GM23338 (cell line): ENCODE measurements at regions not wholly inside any gene's neighbourhood (a gene's known extent, or its start where the extent isn't known, plus 50 kb on each side); places are given as distances from the start of the nearest gene placed in this dataset.

Experiments used
- ATAC-seq: fragments of 200-7000 bp; cut with Tn5 transposase; 3 replicates; pipeline ENCODE4 v1.9.1; 2020
- DNase-seq: peaks from one replicate; pipeline ENCODE4 v3.0.0-alpha.2; 2015; ENCODE audit warnings: low spot score
- H2AFZ ChIP-seq: fragments of 200-600 bp; sonication (generic); 2 replicates; pipeline ENCODE4 v1.8.0; 2016; ENCODE audit warnings: antibody characterized with exemption, mild to moderate bottlenecking, moderate library complexity
- H3F3A ChIP-seq: fragments of 200-600 bp; sonication (generic); replicated peaks from 2 replicates; pipeline ENCODE4 v1.8.0; 2017; ENCODE audit warnings: antibody characterized with exemption, mixed run types, low read depth
- H3K27ac ChIP-seq: fragments of 200-600 bp; sonication (generic); 2 replicates; pipeline ENCODE4 v1.6.1; 2016; ENCODE audit warnings: low read depth
- H3K27me3 ChIP-seq: fragments of 200-600 bp; sonication (generic); 2 replicates; pipeline ENCODE4 v1.8.0; 2016; ENCODE audit warnings: mild to moderate bottlenecking, mixed run types, moderate library complexity; ENCODE audit not compliant: insufficient read depth
- H3K36me3 ChIP-seq: fragments of 200-600 bp; sonication (generic); 2 replicates; pipeline ENCODE4 v1.8.0; 2016; ENCODE audit warnings: mild to moderate bottlenecking; ENCODE audit not compliant: insufficient read depth
- H3K4me1 ChIP-seq: fragments of 200-600 bp; sonication (generic); 2 replicates; pipeline ENCODE4 v1.8.0; 2016; ENCODE audit warnings: mild to moderate bottlenecking, moderate library complexity; ENCODE audit not compliant: insufficient read depth
- H3K4me2 ChIP-seq: fragments of 200-600 bp; sonication (generic); 2 replicates; pipeline ENCODE4 v1.7.1; 2017; ENCODE audit warnings: mixed run types
- H3K4me3 ChIP-seq: fragments of 200-600 bp; sonication (generic); 2 replicates; pipeline ENCODE4 v1.6.1; 2016; ENCODE audit warnings: mixed run types
- H3K79me2 ChIP-seq: fragments of 200-600 bp; sonication (generic); replicated peaks from 2 replicates; pipeline ENCODE4 v1.8.0; 2017; ENCODE audit warnings: mild to moderate bottlenecking; ENCODE audit not compliant: insufficient read depth
- H3K9me2 ChIP-seq: fragments of 200-600 bp; sonication (generic); 2 replicates; pipeline ENCODE4 v1.8.0; 2017; ENCODE audit not compliant: insufficient read depth
- H4K20me1 ChIP-seq: fragments of 200-600 bp; sonication (generic); replicated peaks from 2 replicates; pipeline ENCODE4 v1.8.0; 2017; ENCODE audit warnings: mild to moderate bottlenecking; ENCODE audit not compliant: insufficient read depth
- H3K27ac Mint-ChIP-seq: 2 replicates; pipeline ENCODE4 v1.8.0; 2020; ENCODE audit warnings: inconsistent platforms, mild to moderate bottlenecking, moderate library complexity, mixed read lengths
- H3K27me3 Mint-ChIP-seq: 3 replicates; pipeline ENCODE4 v1.8.0; 2022; ENCODE audit warnings: low read depth, mild to moderate bottlenecking, moderate library complexity, mixed read lengths, inconsistent platforms; ENCODE audit not compliant: insufficient read depth, poor library complexity
- H3K36me3 Mint-ChIP-seq: 3 replicates; pipeline ENCODE4 v1.8.0; 2021; ENCODE audit warnings: low read depth, mild to moderate bottlenecking, inconsistent platforms, moderate library complexity, mixed read lengths
- H3K4me1 Mint-ChIP-seq: 3 replicates; pipeline ENCODE4 v1.8.0; 2020; ENCODE audit warnings: mild to moderate bottlenecking, inconsistent platforms, mixed read lengths
- H3K4me3 Mint-ChIP-seq: 3 replicates; pipeline ENCODE4 v1.8.0; 2021; ENCODE audit warnings: moderate library complexity, mild to moderate bottlenecking, inconsistent platforms, mixed read lengths
- H3K9me3 Mint-ChIP-seq: 3 replicates; pipeline ENCODE4 v1.8.0; 2020; ENCODE audit warnings: moderate library complexity, mild to moderate bottlenecking, inconsistent platforms, mixed read lengths
- CREB1 ChIP-seq: fragments of 250-450 bp; sonication (Bioruptor Pico); IDR thresholded peaks from 2 replicates; pipeline ENCODE4 v1.5.0; 2020; ENCODE audit warnings: low read depth, mild to moderate bottlenecking, moderate library complexity
- JUNB ChIP-seq: IDR thresholded peaks from one replicate; pipeline ENCODE4 v1.6.1; 2016; ENCODE audit warnings: antibody characterized with exemption; ENCODE audit not compliant: unreplicated experiment
- NANOG ChIP-seq: IDR thresholded peaks from 2 replicates; pipeline ENCODE4 v1.6.1; 2016; ENCODE audit warnings: antibody characterized with exemption, borderline replicate concordance
- POLR2AphosphoS5 ChIP-seq: IDR thresholded peaks from 2 replicates; pipeline ENCODE4 v1.6.1; 2016; ENCODE audit warnings: antibody characterized with exemption, low read depth
- STAT1 ChIP-seq: IDR thresholded peaks from one replicate; pipeline ENCODE4 v1.6.1; 2016; ENCODE audit warnings: antibody characterized with exemption; ENCODE audit not compliant: unreplicated experiment
- ZNF114 ChIP-seq: fragments of 250-450 bp; sonication (Bioruptor Pico); IDR thresholded peaks from 2 replicates; pipeline ENCODE4 v1.5.0; 2020; ENCODE audit warnings: mild to moderate bottlenecking, moderate library complexity
- ZNF331 ChIP-seq: fragments of 250-450 bp; sonication (Bioruptor Pico); IDR thresholded peaks from 2 replicates; pipeline ENCODE4 v1.5.0; 2020; ENCODE audit warnings: low read depth, mild to moderate bottlenecking, moderate library complexity
- TF ChIP-seq, protein P1 (sequence below), 2 experiments: fragments of 200-600 bp in 1 of 2; sonication (generic) in 1 of 2; conservative IDR thresholded peaks; 2 replicates each; pipeline versions ENCODE4 v1.5.1 to v1.6.1; 2016 to 2017; ENCODE audit warnings: antibody characterized with exemption in 2 of 2, low read depth in 2 of 2, mild to moderate bottlenecking in 2 of 2, moderate library complexity in 1 of 2
- TF ChIP-seq, protein P2 (sequence below): IDR thresholded peaks from one replicate; pipeline ENCODE4 v1.6.1; 2018; ENCODE audit warnings: antibody characterized with exemption; ENCODE audit not compliant: unreplicated experiment
- TF ChIP-seq, protein P3 (sequence below): IDR thresholded peaks from 2 replicates; pipeline ENCODE4 v1.6.1; 2016; ENCODE audit warnings: antibody characterized with exemption

DNA sequence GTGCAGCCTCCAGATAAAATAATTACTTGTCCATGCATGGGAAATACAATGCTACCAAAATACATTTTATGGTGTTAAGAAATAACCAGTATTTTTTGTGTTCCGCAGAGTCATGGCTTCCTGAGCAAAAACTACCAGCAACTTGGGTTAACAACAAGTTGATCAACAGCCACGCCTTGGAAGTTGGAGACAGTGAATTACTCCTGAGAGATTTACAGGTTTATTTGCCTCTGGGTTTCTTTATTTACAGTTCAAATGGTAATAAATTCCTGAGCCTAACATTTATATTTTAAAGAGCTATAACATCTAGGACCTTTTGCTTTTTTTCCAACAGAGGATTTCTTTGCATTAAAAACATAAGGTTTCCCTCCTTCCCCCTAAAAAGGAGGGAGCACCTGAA is 194.0 kb downstream of the IPO8 start (continued):
- TF ChIP-seq, protein P1, sequence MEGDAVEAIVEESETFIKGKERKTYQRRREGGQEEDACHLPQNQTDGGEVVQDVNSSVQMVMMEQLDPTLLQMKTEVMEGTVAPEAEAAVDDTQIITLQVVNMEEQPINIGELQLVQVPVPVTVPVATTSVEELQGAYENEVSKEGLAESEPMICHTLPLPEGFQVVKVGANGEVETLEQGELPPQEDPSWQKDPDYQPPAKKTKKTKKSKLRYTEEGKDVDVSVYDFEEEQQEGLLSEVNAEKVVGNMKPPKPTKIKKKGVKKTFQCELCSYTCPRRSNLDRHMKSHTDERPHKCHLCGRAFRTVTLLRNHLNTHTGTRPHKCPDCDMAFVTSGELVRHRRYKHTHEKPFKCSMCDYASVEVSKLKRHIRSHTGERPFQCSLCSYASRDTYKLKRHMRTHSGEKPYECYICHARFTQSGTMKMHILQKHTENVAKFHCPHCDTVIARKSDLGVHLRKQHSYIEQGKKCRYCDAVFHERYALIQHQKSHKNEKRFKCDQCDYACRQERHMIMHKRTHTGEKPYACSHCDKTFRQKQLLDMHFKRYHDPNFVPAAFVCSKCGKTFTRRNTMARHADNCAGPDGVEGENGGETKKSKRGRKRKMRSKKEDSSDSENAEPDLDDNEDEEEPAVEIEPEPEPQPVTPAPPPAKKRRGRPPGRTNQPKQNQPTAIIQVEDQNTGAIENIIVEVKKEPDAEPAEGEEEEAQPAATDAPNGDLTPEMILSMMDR (conservative IDR thresholded peaks at IDR 0.05; ENCODE audit: low read depth in 2 of 2): no peak
- TF ChIP-seq NANOG (no peak), ZNF331 (CRISPR knock-in tag) (no peak), POLR2AphosphoS5 (no peak), STAT1 (no peak), ZNF114 (CRISPR knock-in tag) (no peak), CREB1 (CRISPR knock-in tag) (no peak)
- TF ChIP-seq, protein P2, sequence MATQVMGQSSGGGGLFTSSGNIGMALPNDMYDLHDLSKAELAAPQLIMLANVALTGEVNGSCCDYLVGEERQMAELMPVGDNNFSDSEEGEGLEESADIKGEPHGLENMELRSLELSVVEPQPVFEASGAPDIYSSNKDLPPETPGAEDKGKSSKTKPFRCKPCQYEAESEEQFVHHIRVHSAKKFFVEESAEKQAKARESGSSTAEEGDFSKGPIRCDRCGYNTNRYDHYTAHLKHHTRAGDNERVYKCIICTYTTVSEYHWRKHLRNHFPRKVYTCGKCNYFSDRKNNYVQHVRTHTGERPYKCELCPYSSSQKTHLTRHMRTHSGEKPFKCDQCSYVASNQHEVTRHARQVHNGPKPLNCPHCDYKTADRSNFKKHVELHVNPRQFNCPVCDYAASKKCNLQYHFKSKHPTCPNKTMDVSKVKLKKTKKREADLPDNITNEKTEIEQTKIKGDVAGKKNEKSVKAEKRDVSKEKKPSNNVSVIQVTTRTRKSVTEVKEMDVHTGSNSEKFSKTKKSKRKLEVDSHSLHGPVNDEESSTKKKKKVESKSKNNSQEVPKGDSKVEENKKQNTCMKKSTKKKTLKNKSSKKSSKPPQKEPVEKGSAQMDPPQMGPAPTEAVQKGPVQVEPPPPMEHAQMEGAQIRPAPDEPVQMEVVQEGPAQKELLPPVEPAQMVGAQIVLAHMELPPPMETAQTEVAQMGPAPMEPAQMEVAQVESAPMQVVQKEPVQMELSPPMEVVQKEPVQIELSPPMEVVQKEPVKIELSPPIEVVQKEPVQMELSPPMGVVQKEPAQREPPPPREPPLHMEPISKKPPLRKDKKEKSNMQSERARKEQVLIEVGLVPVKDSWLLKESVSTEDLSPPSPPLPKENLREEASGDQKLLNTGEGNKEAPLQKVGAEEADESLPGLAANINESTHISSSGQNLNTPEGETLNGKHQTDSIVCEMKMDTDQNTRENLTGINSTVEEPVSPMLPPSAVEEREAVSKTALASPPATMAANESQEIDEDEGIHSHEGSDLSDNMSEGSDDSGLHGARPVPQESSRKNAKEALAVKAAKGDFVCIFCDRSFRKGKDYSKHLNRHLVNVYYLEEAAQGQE: no peak

DNA sequence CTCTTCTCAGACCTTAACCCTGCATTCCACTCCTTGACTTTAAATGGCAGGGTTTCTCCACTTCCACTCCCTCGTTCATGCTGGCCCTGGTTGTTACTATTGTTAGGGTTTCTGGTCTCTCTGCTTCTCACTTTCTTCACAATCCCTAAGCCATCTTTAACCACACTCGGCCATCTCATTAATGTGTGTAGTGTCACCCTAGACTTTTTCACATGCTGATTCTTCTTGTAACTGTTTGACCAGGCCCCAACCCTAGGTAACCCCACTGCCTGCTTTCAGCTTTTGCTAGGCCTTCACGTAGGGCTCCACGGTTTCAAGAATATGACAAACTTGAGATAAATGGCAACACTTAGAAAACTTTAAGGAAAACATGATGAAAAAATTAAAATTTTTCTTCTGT is 195.1 kb downstream of the IPO8 start:
- Mint-ChIP-seq H3K4me3 (no peak overlapping the region), H3K36me3 (no peaks in the 10 kb centered on the region), H3K9me3 (no peaks in the 10 kb centered on the region), H3K27me3 (peaks cover 4% of the 10 kb centered on the region), H3K4me1 (no peaks in the 10 kb centered on the region), H3K27ac (no peak overlapping the region)
- H4K20me1 ChIP-seq: no peaks in the 10 kb centered on the region
- H3K36me3 ChIP-seq: no peaks in the 10 kb centered on the region
- DNase-seq (no peak), ATAC-seq (no peak)
- H3K27me3 ChIP-seq: no peaks in the 10 kb centered on the region
- TF ChIP-seq POLR2AphosphoS5 (no peak), JUNB (no peak), CREB1 (CRISPR knock-in tag) (no peak), ZNF114 (CRISPR knock-in tag) (no peak)
- TF ChIP-seq, protein P3, sequence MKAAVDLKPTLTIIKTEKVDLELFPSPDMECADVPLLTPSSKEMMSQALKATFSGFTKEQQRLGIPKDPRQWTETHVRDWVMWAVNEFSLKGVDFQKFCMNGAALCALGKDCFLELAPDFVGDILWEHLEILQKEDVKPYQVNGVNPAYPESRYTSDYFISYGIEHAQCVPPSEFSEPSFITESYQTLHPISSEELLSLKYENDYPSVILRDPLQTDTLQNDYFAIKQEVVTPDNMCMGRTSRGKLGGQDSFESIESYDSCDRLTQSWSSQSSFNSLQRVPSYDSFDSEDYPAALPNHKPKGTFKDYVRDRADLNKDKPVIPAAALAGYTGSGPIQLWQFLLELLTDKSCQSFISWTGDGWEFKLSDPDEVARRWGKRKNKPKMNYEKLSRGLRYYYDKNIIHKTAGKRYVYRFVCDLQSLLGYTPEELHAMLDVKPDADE: no peak
- TF ChIP-seq, protein P1 (conservative IDR thresholded peaks at IDR 0.05; ENCODE audit: low read depth in 2 of 2): no peak
- H3K4me1 ChIP-seq: no peaks in the 10 kb centered on the region
- no peaks in the 10 kb centered on the region for H3K79me2 ChIP-seq
- H3K9me2 ChIP-seq: no peaks in the 10 kb centered on the region
- no peaks in the 10 kb centered on the region for H3F3A ChIP-seq
- H3K4me2 ChIP-seq: no peak overlapping the region
- H3K27ac ChIP-seq: no peak overlapping the region
- H3K4me3 ChIP-seq: no peak overlapping the region
- peak overlapping the region; percentile 47; the same call in 1 of the 2 replicates for H2AFZ ChIP-seq
